ENCODE measurements at regions not wholly inside any gene's neighbourhood (a gene's known extent, or its start where the extent isn't known, plus 50 kb on each side); places are given as distances from the start of the nearest gene placed in this dataset.

GRCh38 chr3:16790432-16791400 lies 94.0 kb upstream of the PLCL2 start:
- peak overlapping the region; percentile 37 for H3K4me3 Mint-ChIP-seq
- 85% methylated on average over 7 of the region's 7 CpGs for WGBS (ENCODE audit: insufficient coverage)

GRCh38 chr3:16793321-16793720 lies 91.4 kb upstream of the PLCL2 start:
- no peak overlapping the region for H3K4me3 Mint-ChIP-seq
- Histone ChIP-seq H3K9me3 (ENCODE audit: control insufficient read depth, insufficient read depth, low read length) (peaks cover 3% of the 10 kb centered on the region), H3K27ac (ENCODE audit: low read length) (no peak overlapping the region), H3K36me3 (ENCODE audit: control insufficient read depth, insufficient read depth, low read length) (no peaks in the 10 kb centered on the region), H3K27me3 (ENCODE audit: control insufficient read depth, insufficient read depth, low read length) (no peaks in the 10 kb centered on the region), H3K4me1 (ENCODE audit: control insufficient read depth, insufficient read depth, low read length) (peaks cover 24% of the 10 kb centered on the region), H3K4me3 (ENCODE audit: low read length) (no peak overlapping the region)
- H3K27me3 Mint-ChIP-seq (ENCODE audit: low read depth in 2 of 2), result peaks cover 10 to 17% of the 10 kb centered on the region in 2 donors
- TF ChIP-seq CTCF (IDR thresholded peaks at IDR 0.05), result no peak
- peaks cover 55 to 58% of the 10 kb centered on the region in 2 donors for H3K4me1 Mint-ChIP-seq
- WGBS (ENCODE audit: insufficient coverage), result 96% methylated on average over 5 of the region's 5 CpGs
- no peaks in the 10 kb centered on the region for H3K36me3 Mint-ChIP-seq
- ATAC-seq (no peak), DNase-seq (no peak)
- H3K9me3 Mint-ChIP-seq, result no peaks in the 10 kb centered on the region
- no peak overlapping the region for H3K27ac Mint-ChIP-seq
- intact Hi-C loops (cut with micrococcal nuclease), result no loop called here

More at GRCh38 chr3:16790432-16791400, 94.0 kb upstream of the PLCL2 start:
- peaks cover 26% of the 10 kb centered on the region for H3K4me1 ChIP-seq (ENCODE audit: control insufficient read depth, insufficient read depth, low read length)
- ATAC-seq (no peak), DNase-seq (no peak)
- H3K4me3 ChIP-seq (ENCODE audit: low read length), result no peak overlapping the region
- peaks cover 3% of the 10 kb centered on the region for H3K9me3 ChIP-seq (ENCODE audit: control insufficient read depth, insufficient read depth, low read length)
- TF ChIP-seq CTCF (IDR thresholded peaks at IDR 0.05), result no peak
- Mint-ChIP-seq H3K9me3 (no peaks in the 10 kb centered on the region), H3K4me1 (peaks cover 62 to 70% of the 10 kb centered on the region in 2 donors), H3K27me3 (ENCODE audit: low read depth in 2 of 2) (peaks cover 10 to 17% of the 10 kb centered on the region in 2 donors), H3K27ac (peak overlapping the region; percentile 25 to 55), H3K36me3 (no peaks in the 10 kb centered on the region)
- H3K27me3 ChIP-seq (ENCODE audit: control insufficient read depth, insufficient read depth, low read length), result no peaks in the 10 kb centered on the region
- intact Hi-C loops (cut with micrococcal nuclease), result no loop called here
- H3K27ac ChIP-seq (ENCODE audit: low read length), result no peak overlapping the region
- no peaks in the 10 kb centered on the region for H3K36me3 ChIP-seq (ENCODE audit: control insufficient read depth, insufficient read depth, low read length)

GRCh38 chr3:16794257-16794656 lies 90.5 kb upstream of the PLCL2 start:
- Histone ChIP-seq H3K9me3 (ENCODE audit: control insufficient read depth, insufficient read depth, low read length) (peaks cover under 1% of the 10 kb centered on the region), H3K27ac (ENCODE audit: low read length) (no peak overlapping the region), H3K4me1 (ENCODE audit: control insufficient read depth, insufficient read depth, low read length) (peaks cover 15% of the 10 kb centered on the region), H3K27me3 (ENCODE audit: control insufficient read depth, insufficient read depth, low read length) (no peaks in the 10 kb centered on the region), H3K4me3 (ENCODE audit: low read length) (no peak overlapping the region), H3K36me3 (ENCODE audit: control insufficient read depth, insufficient read depth, low read length) (no peaks in the 10 kb centered on the region)
- no peak for TF ChIP-seq CTCF (IDR thresholded peaks at IDR 0.05)
- Mint-ChIP-seq H3K4me3 (no peak overlapping the region), H3K27ac (no peak overlapping the region), H3K4me1 (peaks cover 46 to 55% of the 10 kb centered on the region in 2 donors), H3K27me3 (ENCODE audit: low read depth in 2 of 2) (peaks cover 10 to 17% of the 10 kb centered on the region in 2 donors), H3K36me3 (no peaks in the 10 kb centered on the region), H3K9me3 (no peaks in the 10 kb centered on the region)
- intact Hi-C loops (cut with micrococcal nuclease), result no loop called here
- ATAC-seq, result no peak
- DNase-seq, result no peak
